ENCODE measurements at regions not wholly inside any gene's neighbourhood (a gene's known extent, or its start where the extent isn't known, plus 50 kb on each side); places are given as distances from the start of the nearest gene placed in this dataset.
"Not testable (repeated sequence)": the region's sequence is repeated elsewhere in the genome, so short reads cannot be mapped to it uniquely, and the experiment has no call there.

GRCh38 chr2:104977958-104978357 is 59.9 kb upstream of the MRPS9 start:
- no peak for DNase-seq

- DNase-seq: not testable (repeated sequence)
Observed at GRCh38 chr2:104979786-104980185, 58.1 kb upstream of the MRPS9 start.

GRCh38 chr2:104982111-104982510 is 55.8 kb upstream of the MRPS9 start:
- no peak for DNase-seq
